GM19395 (cell line): ENCODE measurements at regions not wholly inside any gene's neighbourhood (a gene's known extent, or its start where the extent isn't known, plus 50 kb on each side); places are given as distances from the start of the nearest gene placed in this dataset.

Experiments used
- ATAC-seq: cut with Tn5 transposase; IDR thresholded peaks from one replicate; pipeline ENCODE4 v1.9.1; 2021; ENCODE audit warnings: mild to moderate bottlenecking, moderate library complexity; ENCODE audit not compliant: unreplicated experiment

GRCh38 chr3:43865887-43866528, 175.3 kb downstream of the ABHD5 start:
- no peak for ATAC-seq

DNA sequence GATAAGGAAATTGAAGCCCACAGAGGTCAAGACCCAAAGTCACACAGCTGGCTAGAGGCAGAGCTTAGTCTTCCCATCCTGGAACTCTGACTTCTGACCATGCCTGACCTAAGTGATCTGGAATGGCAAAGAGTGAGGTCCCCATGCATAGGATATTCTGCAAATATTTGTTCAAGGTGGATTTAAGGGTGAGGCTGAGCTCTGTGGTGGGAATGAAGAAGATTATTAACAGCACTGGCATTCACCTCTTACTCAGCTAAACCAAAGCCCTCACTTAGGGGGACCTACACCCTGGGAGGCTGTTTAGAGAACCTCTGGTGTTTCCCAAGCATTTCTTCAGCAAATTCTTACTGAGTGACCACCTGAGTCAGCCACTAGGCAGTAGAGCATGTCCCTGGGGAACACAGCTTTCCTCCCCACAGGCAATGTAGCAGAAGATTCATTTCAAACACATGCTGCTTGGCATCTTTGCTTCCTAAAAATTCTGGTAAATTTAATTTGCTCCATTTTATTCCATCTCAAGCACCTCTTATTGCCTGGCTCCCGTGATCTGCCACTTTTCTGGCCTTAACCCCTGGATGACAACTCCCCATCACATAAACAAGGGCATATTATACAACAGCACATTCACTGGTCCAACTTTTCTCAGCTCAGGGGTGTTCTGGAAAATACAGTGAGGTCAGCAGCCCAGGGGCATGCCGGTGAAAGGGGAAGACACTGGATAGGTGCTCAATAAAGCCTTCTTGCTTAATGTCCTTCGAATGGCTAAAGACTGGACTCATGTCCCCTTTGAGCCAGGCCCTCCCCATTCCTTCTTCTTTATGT, 176.0 kb downstream of the ABHD5 start:
- no peak for ATAC-seq

GRCh38 chr3:43867436-43868072, 176.8 kb downstream of the ABHD5 start:
- no peak for ATAC-seq

GRCh38 chr3:43869491-43869890, 178.8 kb downstream of the ABHD5 start:
- ATAC-seq, result no peak

DNA sequence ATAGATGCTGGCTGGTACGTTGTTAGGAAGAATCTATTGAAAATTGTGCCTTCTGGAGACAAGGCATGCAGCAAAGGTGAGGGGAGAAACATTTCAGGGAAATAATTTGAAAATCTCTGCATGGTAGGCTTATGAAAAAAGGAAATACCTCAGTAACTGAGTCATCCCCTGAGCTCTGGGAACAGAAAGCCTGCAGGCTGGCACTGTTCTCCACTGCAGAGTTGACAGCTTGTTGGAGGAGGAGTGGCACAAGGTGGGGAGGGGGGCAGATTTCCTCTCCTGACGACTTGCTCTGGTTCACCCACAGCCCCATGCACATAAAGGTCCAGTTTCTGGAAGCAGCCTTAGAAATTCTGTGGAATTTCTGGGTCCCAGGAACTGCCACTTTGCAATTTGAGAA, 179.4 kb downstream of the ABHD5 start:
- no peak for ATAC-seq

- ATAC-seq, result no peak
These were observed 180.3 kb downstream of the ABHD5 start for GRCh38 chr3:43870844-43871626.

DNA sequence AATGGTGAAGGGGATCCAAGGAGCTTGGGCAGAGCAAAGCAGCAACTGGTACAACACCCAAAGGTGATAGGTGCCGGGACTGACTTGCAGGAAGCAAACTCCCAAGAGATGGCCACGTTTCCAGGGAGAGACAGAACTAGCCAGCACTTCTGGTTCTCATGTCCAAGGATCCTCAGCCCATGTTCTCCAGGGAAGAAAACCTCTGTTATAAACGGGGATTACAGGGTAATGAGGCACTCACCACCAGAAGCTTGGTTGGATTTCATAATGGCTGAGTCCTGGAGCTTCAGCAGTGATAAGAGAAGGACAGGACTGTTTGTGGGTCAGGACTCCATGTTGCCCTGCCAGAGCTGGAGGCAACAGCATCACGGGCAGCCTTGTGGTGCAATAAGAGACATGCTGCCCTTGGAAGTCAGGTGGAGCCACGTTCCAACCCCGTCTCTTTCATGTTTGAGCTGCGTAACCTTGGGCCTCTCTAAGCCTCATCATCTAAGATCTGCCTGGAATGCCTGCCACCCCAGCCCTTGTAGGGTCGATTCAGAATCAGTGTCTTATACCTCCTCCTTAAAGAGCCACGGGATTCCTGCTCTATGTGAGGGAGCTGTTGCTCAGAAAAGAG, 181.0 kb downstream of the ABHD5 start:
- no peak for ATAC-seq

- no peak for ATAC-seq
These were observed 181.6 kb downstream of the ABHD5 start for GRCh38 chr3:43872301-43872700.

DNA sequence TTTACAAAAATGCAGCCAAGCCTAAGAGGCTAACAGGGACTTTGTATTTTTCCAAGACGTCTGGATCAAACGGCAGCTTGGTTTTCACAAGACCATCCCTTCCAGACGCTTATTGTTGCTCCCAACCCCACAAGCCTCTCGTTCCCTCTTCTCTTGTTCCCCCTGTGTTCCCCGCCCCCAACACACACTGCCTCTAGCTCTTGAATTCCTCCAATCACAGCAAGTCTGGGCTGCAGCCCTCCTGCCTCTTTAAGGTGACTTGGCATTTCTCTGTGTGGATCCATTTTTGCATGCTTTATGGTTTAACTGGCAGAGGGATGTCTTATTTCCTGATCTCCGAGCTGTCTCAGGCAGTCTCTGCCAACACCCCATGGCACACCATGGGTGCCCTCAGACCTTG, 182.2 kb downstream of the ABHD5 start:
- no peak for ATAC-seq

GRCh38 chr3:43873723-43874122, 183.0 kb downstream of the ABHD5 start:
- ATAC-seq, result no peak

DNA sequence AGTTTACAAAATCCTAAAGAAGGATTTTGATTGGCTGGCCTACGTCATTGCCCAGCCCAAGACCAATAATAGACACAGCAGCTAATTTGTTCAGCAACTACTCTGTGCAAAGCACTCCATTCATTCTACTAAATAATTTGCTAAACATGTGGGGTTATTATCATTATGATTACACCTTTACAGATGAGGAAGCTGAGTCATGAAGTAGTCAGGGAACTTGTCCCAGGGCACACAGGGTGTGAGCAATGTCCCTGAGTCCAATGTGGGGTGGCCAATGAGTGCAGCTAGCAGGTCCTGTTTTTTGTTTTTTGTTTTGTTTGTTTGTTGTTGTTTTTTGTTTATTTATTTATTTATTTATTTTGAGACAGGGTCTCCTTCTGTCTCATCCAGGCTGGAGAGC, 183.6 kb downstream of the ABHD5 start:
- no peak for ATAC-seq

- ATAC-seq, result no peak
These were observed 184.0 kb downstream of the ABHD5 start for GRCh38 chr3:43874731-43875130.

DNA sequence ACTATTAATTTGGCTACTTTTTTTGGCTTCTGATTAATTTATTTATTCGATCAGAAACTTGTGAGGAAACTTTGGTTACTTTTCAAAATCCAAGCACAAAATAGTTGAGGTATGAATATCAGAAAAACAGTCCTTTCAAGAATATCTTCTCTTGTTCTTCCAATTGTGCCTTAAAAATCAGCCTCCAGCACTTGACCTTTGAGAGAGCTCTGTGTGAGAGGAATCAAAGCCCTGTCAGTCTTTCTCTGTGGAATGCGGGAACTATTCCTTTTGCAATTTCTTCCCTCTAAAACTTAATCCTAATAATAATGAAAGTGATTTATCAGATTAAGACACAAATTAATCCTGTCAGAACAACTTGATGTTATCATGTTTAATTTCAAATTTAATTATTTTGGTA, 185.9 kb downstream of the ABHD5 start:
- ATAC-seq, result no peak

DNA sequence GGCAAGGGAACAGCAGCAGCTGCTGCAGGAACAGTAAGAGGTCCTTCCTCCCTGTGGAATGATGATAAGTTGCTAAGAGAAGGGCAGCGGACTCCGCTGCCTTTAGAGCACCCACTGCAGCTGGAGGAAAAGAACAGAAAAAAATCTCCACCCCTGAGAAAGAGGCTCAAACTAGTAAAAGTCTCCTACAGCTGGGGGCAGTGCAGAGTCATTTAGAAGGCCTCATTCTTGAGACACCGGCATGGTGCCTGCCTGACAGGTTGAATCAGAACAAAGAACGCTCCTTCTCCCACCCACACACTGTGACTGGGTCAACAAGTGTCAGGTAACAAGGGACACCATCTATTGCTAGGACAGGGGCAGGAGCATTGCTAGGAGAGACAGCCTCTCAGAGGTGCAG, 188.4 kb downstream of the ABHD5 start:
- no peak for ATAC-seq

GRCh38 chr3:43882976-43883680, 192.4 kb downstream of the ABHD5 start:
- no peak for ATAC-seq

- ATAC-seq, result no peak
These were observed 193.1 kb downstream of the ABHD5 start for GRCh38 chr3:43883729-43884396.

DNA sequence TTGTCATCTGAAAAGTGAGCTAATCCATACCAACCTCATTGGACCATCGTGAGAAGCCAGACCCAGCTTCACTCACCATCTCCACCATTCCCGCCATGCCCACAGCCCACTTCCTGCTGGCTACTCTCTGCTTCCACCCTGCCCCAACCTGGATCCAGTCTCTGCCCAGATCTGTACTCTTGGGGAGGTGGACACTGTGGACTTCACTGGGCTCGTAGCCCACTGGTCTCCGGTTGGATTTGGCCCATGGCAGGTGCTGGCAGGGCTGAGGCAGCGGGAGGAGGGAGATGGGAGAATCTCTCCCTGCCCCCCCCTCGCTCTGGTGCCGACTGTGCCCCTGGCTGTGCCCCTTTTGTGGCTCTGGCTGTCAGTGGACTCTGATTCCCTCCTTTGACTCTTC, 193.8 kb downstream of the ABHD5 start:
- ATAC-seq, result no peak

DNA sequence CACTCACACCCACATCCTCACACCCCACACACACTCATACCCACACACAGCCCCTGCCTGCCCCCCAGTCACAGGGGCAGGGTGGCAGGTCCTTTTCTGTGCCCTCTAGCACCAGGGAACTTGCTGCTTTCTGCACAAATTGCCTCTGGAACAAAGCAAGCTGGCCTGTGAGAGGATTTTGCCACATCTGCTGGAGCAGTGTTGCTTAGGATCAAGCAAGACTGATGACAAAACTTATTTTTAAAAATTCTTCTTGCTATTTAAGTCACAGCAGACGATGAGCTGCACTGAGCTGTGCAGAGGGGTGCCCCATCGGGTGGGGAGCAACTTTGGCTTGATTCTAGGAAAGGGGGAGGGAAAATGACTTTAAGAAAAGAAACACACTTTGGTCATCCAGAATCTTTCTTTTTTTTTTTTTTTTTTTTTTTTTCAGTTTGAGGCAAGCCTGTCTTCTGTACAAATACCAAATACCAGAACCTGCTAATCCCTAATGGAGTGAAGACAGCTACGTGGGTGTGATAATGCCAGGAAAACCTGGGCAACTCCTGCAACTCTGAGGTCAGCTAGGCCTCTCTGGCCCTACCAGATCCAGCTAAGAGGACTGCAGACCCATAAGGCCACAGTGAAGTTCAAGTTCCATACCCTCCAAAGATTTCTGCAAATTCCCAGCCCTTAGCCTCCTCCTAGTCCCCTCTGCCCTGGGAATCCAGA, 195.3 kb downstream of the ABHD5 start:
- no peak for ATAC-seq

GRCh38 chr3:43892061-43892460, 201.3 kb downstream of the ABHD5 start:
- ATAC-seq, result peak; percentile 33
